ENCODE measurements at regions not wholly inside any gene's neighbourhood (a gene's known extent, or its start where the extent isn't known, plus 50 kb on each side); places are given as distances from the start of the nearest gene placed in this dataset.

GRCh38 chr1:115908565-115909274 lies 67.6 kb upstream of the SLC22A15 start:
- no peak overlapping the region for H3K9ac ChIP-seq (ENCODE audit: insufficient read depth, low read depth, low read length)
- BruUV-seq (replicated peaks), result no TSS peak
- TF ChIP-seq ZBTB3 (CRISPR knock-in tag; IDR thresholded peaks at IDR 0.05; ENCODE audit: borderline replicate concordance, low read depth) (no peak), FOXC1 (CRISPR knock-in tag; IDR thresholded peaks at IDR 0.05; ENCODE audit: borderline replicate concordance) (no peak), ZNF790 (CRISPR knock-in tag; IDR thresholded peaks at IDR 0.05; ENCODE audit: borderline replicate concordance) (no peak), RBM39 (IDR thresholded peaks at IDR 0.05; ENCODE audit: low read depth, low read length, poor library complexity, severe bottlenecking) (no peak), AKAP8 (CRISPR knock-in tag; IDR thresholded peaks at IDR 0.05) (no peak), REST (IDR thresholded peaks at IDR 0.05; ENCODE audit: borderline replicate concordance in 1 of 2, low read depth in 1 of 2, low read length in 2 of 2) (no peak), E2F5 (CRISPR knock-in tag; conservative IDR thresholded peaks at IDR 0.05) (no peak), BATF2 (CRISPR knock-in tag; IDR thresholded peaks at IDR 0.05) (no peak), ZFP82 (CRISPR knock-in tag; IDR thresholded peaks at IDR 0.05; ENCODE audit: borderline replicate concordance) (no peak), TCF7L2 (IDR thresholded peaks at IDR 0.05; ENCODE audit: low read depth, low read length) (no peak), SMARCC2 (IDR thresholded peaks at IDR 0.05) (no peak), MIER3 (CRISPR knock-in tag; IDR thresholded peaks at IDR 0.05; ENCODE audit: borderline replicate concordance) (no peak), JARID2 (CRISPR knock-in tag; IDR thresholded peaks at IDR 0.05; ENCODE audit: insufficient replicate concordance) (no peak), MXI1 (IDR thresholded peaks at IDR 0.05; ENCODE audit: borderline replicate concordance, low read depth, low read length) (no peak), ZFP37 (CRISPR knock-in tag; IDR thresholded peaks at IDR 0.05; ENCODE audit: borderline replicate concordance) (no peak), CHCHD3 (CRISPR knock-in tag; IDR thresholded peaks at IDR 0.05) (no peak), SALL1 (CRISPR knock-in tag; IDR thresholded peaks at IDR 0.05) (no peak)
- TF ChIP-seq, protein P1, sequence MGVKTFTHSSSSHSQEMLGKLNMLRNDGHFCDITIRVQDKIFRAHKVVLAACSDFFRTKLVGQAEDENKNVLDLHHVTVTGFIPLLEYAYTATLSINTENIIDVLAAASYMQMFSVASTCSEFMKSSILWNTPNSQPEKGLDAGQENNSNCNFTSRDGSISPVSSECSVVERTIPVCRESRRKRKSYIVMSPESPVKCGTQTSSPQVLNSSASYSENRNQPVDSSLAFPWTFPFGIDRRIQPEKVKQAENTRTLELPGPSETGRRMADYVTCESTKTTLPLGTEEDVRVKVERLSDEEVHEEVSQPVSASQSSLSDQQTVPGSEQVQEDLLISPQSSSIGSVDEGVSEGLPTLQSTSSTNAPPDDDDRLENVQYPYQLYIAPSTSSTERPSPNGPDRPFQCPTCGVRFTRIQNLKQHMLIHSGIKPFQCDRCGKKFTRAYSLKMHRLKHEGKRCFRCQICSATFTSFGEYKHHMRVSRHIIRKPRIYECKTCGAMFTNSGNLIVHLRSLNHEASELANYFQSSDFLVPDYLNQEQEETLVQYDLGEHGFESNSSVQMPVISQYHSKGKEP (CRISPR knock-in tag; IDR thresholded peaks at IDR 0.05), result no peak

More at GRCh38 chr1:115908565-115909274, 67.6 kb upstream of the SLC22A15 start:
- Histone ChIP-seq H3K4me1 (ENCODE audit: insufficient read depth, low read length) (no peaks in the 10 kb centered on the region), H3K9me3 (ENCODE audit: low read length) (no peaks in the 10 kb centered on the region), H3K4me2 (ENCODE audit: low read depth, low read length) (no peak overlapping the region), H3K36me3 (replicated peaks in 1 of 2; ENCODE audit: control insufficient read depth in 1 of 2, insufficient read depth in 2 of 2, low read length in 2 of 2) (no peaks in the 10 kb centered on the region), H4K20me1 (ENCODE audit: insufficient read depth, low read length) (no peaks in the 10 kb centered on the region), H2AFZ (ENCODE audit: low read length) (no peak overlapping the region), H3K79me2 (ENCODE audit: insufficient read depth, low read length) (no peaks in the 10 kb centered on the region), H3K4me3 (replicated peaks in 1 of 3; ENCODE audit: insufficient read depth in 1 of 3, low read depth in 2 of 3, low read length in 3 of 3) (no peak overlapping the region), H3K27me3 (ENCODE audit: control insufficient read depth in 1 of 2, insufficient read depth in 2 of 2, low read length in 2 of 2) (no peaks in the 10 kb centered on the region), H3K27ac (ENCODE audit: extremely low read length, insufficient read depth, low read length) (no peak overlapping the region)
- no peak for ATAC-seq
- POLR2A ChIA-PET, result no interaction called here
- 27% methylated on average over 8 of the region's 8 CpGs for WGBS (ENCODE audit: low lambda C conversion rate)
- in situ Hi-C loops (cut with HindIII; ENCODE audit: extremely low pct_ligation_motif_present, low pct_unique_long_range_greater_than_20kb) (no loop called here), intact Hi-C loops (cut with micrococcal nuclease; ENCODE audit: unreplicated experiment) (no loop called here)
- no peak for DNase-seq (ENCODE audit: low spot score)
- CTCF ChIA-PET (ENCODE audit: low intra/inter-chr PET ratio, low total read pairs), result no interaction called here
- no peak for FAIRE-seq
